NCI-H2107 treated with DMSO at 0.1 percent for 48 hours (cell line): ENCODE measurements at regions not wholly inside any gene's neighbourhood (a gene's known extent, or its start where the extent isn't known, plus 50 kb on each side); places are given as distances from the start of the nearest gene placed in this dataset.
"Not testable (repeated sequence)": the region's sequence is repeated elsewhere in the genome, so short reads cannot be mapped to it uniquely, and the experiment has no call there.

Experiments
- DNase-seq: peaks from one replicate; lab custom pipeline; 2025; ENCODE audit not compliant: unreplicated experiment; lab: John Stamatoyannopoulos, UW

- DNase-seq = not testable (repeated sequence)
Observed at GRCh38 chr2:208921358-208921757, 502.5 kb upstream of the MAP2 start.

GRCh38 chr2:208927867-208928266 is 496.0 kb upstream of the MAP2 start:
- DNase-seq = no peak

GRCh38 chr2:208929139-208929864 is 494.5 kb upstream of the MAP2 start:
- no peak for DNase-seq

GRCh38 chr2:208929894-208930427 is 493.9 kb upstream of the MAP2 start:
- no peak for DNase-seq

- DNase-seq = no peak
Observed at GRCh38 chr2:208935531-208935930, 488.3 kb upstream of the MAP2 start.

- DNase-seq = no peak
Observed at GRCh38 chr2:208937521-208937920, 486.3 kb upstream of the MAP2 start.

GRCh38 chr2:208939852-208940251 is 484.0 kb upstream of the MAP2 start:
- DNase-seq = no peak

GRCh38 chr2:208945719-208946256 is 478.1 kb upstream of the MAP2 start:
- no peak for DNase-seq

GRCh38 chr2:208948073-208948472 is 475.8 kb upstream of the MAP2 start:
- no peak for DNase-seq

- DNase-seq = no peak
Observed at GRCh38 chr2:208970070-208970469, 453.8 kb upstream of the MAP2 start.

- DNase-seq = no peak
Observed at GRCh38 chr2:208977582-208977981, 446.3 kb upstream of the MAP2 start.

- DNase-seq = no peak
Observed at GRCh38 chr2:208978946-208979345, 444.9 kb upstream of the MAP2 start.

GRCh38 chr2:208980321-208980720 is 443.5 kb upstream of the MAP2 start:
- no peak for DNase-seq

- no peak for DNase-seq
Observed at GRCh38 chr2:208982831-208983230, 441.0 kb upstream of the MAP2 start.

- no peak for DNase-seq
Observed at GRCh38 chr2:208983486-208983885, 440.4 kb upstream of the MAP2 start.

GRCh38 chr2:208984376-208985090 is 439.3 kb upstream of the MAP2 start:
- DNase-seq = no peak

GRCh38 chr2:208985644-208986043 is 438.2 kb upstream of the MAP2 start:
- no peak for DNase-seq

- DNase-seq = no peak
Observed at GRCh38 chr2:208990716-208991115, 433.1 kb upstream of the MAP2 start.

- DNase-seq = no peak
Observed at GRCh38 chr2:208999911-209000310, 423.9 kb upstream of the MAP2 start.

- no peak for DNase-seq
Observed at GRCh38 chr2:209002054-209002453, 421.8 kb upstream of the MAP2 start.

GRCh38 chr2:209005371-209005770 is 418.5 kb upstream of the MAP2 start:
- no peak for DNase-seq

- no peak for DNase-seq
Observed at GRCh38 chr2:209008636-209009287, 415.1 kb upstream of the MAP2 start.
